Neural progenitor cell (in vitro differentiated cells): ENCODE measurements at regions not wholly inside any gene's neighbourhood (a gene's known extent, or its start where the extent isn't known, plus 50 kb on each side); places are given as distances from the start of the nearest gene placed in this dataset.

Experiments used
- DNase-seq: peaks from one replicate; pipeline ENCODE4 v3.0.0-alpha.2; 2016; ENCODE audit warnings: low spot score
- H2AFZ ChIP-seq: fragments of 200-600 bp; sonication (generic); replicated peaks from 2 replicates; pipeline ENCODE4 v1.6.1; 2016; ENCODE audit warnings: antibody characterized with exemption
- H3F3A ChIP-seq: fragments of 200-600 bp; sonication (generic); 2 replicates; pipeline ENCODE4 v1.6.1; 2016; ENCODE audit warnings: antibody characterized with exemption, low read depth
- H3K27ac ChIP-seq: fragments of 200-600 bp; sonication (generic); 2 replicates; pipeline ENCODE4 v1.5.1; 2016; ENCODE audit warnings: mild to moderate bottlenecking
- H3K27me3 ChIP-seq: fragments of 200-600 bp; sonication (generic); 2 replicates; pipeline ENCODE4 v1.6.1; 2016; ENCODE audit warnings: mild to moderate bottlenecking, moderate library complexity
- H3K36me3 ChIP-seq: fragments of 200-600 bp; sonication (generic); 2 replicates; pipeline ENCODE4 v1.5.1; 2016
- H3K4me1 ChIP-seq: fragments of 200-600 bp; sonication (generic); 2 replicates; pipeline ENCODE4 v1.6.1; 2016; ENCODE audit warnings: mixed run types
- H3K4me2 ChIP-seq: fragments of 200-600 bp; sonication (generic); 2 replicates; pipeline ENCODE4 v1.6.1; 2016
- H3K4me3 ChIP-seq: fragments of 200-600 bp; sonication (generic); 2 replicates; pipeline ENCODE4 v1.5.1; 2016
- H3K79me2 ChIP-seq: fragments of 200-600 bp; sonication (generic); 2 replicates; pipeline ENCODE4 v1.6.1; 2016; ENCODE audit warnings: low read depth
- H3K9ac ChIP-seq: fragments of 200-600 bp; sonication (generic); 2 replicates; pipeline ENCODE4 v1.6.1; 2016
- H3K9me3 ChIP-seq: fragments of 200-600 bp; sonication (generic); 2 replicates; pipeline ENCODE4 v1.5.1; 2016; ENCODE audit warnings: low read depth
- H4K20me1 ChIP-seq: fragments of 200-600 bp; sonication (generic); 2 replicates; pipeline ENCODE4 v1.6.1; 2016; ENCODE audit warnings: low read depth
- H3K27ac Mint-ChIP-seq: 3 replicates; pipeline ENCODE4 v1.8.0; 2021; ENCODE audit warnings: mixed read lengths
- H3K27me3 Mint-ChIP-seq: 2 replicates; pipeline ENCODE4 v1.8.0; 2022; ENCODE audit warnings: low read depth, mild to moderate bottlenecking, inconsistent platforms, moderate library complexity, mixed read lengths; ENCODE audit not compliant: insufficient read depth
- H3K36me3 Mint-ChIP-seq: 3 replicates; pipeline ENCODE4 v1.8.0; 2021; ENCODE audit warnings: mixed read lengths
- H3K4me1 Mint-ChIP-seq: 3 replicates; pipeline ENCODE4 v1.8.0; 2021; ENCODE audit warnings: mixed read lengths
- H3K4me3 Mint-ChIP-seq: 3 replicates; pipeline ENCODE4 v1.8.0; 2021; ENCODE audit warnings: mild to moderate bottlenecking, moderate library complexity, mixed read lengths
- H3K9me3 Mint-ChIP-seq: 3 replicates; pipeline ENCODE4 v1.8.0; 2020; ENCODE audit warnings: mixed read lengths
- CTCF ChIP-seq: fragments of 200-600 bp; sonication (generic); IDR thresholded peaks from 2 replicates; pipeline ENCODE4 v1.5.1; 2017; ENCODE audit warnings: antibody characterized with exemption, mild to moderate bottlenecking
- EZH2 ChIP-seq: fragments of 200-600 bp; sonication (generic); IDR thresholded peaks from 2 replicates; pipeline ENCODE4 v1.6.1; 2017; ENCODE audit warnings: antibody characterized with exemption, mild to moderate bottlenecking, moderate library complexity
- EZH2phosphoT487 ChIP-seq: fragments of 200-600 bp; sonication (generic); IDR thresholded peaks from 2 replicates; pipeline ENCODE4 v1.6.1; 2017; ENCODE audit warnings: antibody characterized with exemption

GRCh38 chr13:22369090-22369489 lies 698.2 kb downstream of the FGF9 start:
- no peak for TF ChIP-seq EZH2
- TF ChIP-seq EZH2phosphoT487: no peak
- TF ChIP-seq CTCF: no peak
- Mint-ChIP-seq H3K9me3 (peaks cover 40% of the 10 kb centered on the region), H3K27me3 (no peaks in the 10 kb centered on the region), H3K36me3 (peaks cover 4% of the 10 kb centered on the region), H3K4me3 (no peak overlapping the region), H3K4me1 (no peaks in the 10 kb centered on the region), H3K27ac (no peak overlapping the region)
- H3K9me3 ChIP-seq: peaks cover 12% of the 10 kb centered on the region
- no peak overlapping the region for H3K4me2 ChIP-seq
- no peaks in the 10 kb centered on the region for H3K27me3 ChIP-seq
- H3K4me1 ChIP-seq: peaks cover 4% of the 10 kb centered on the region
- no peak for DNase-seq
- no peak overlapping the region for H3K27ac ChIP-seq
- H3K79me2 ChIP-seq: no peaks in the 10 kb centered on the region
- no peak overlapping the region for H2AFZ ChIP-seq
- H3K36me3 ChIP-seq: no peaks in the 10 kb centered on the region
- H3K9ac ChIP-seq: no peak overlapping the region
- peaks cover 3% of the 10 kb centered on the region for H3F3A ChIP-seq
- H3K4me3 ChIP-seq: no peak overlapping the region
- H4K20me1 ChIP-seq: no peaks in the 10 kb centered on the region

GRCh38 chr13:22369840-22370239 lies 699.0 kb downstream of the FGF9 start:
- Histone ChIP-seq H3K36me3 (no peaks in the 10 kb centered on the region), H3K9me3 (peaks cover 12% of the 10 kb centered on the region), H2AFZ (no peak overlapping the region), H3K27me3 (no peaks in the 10 kb centered on the region), H3K79me2 (no peaks in the 10 kb centered on the region), H3K9ac (no peak overlapping the region), H3K27ac (no peak overlapping the region), H3K4me3 (no peak overlapping the region), H4K20me1 (no peaks in the 10 kb centered on the region), H3F3A (peaks cover 3% of the 10 kb centered on the region), H3K4me1 (peaks cover 4% of the 10 kb centered on the region), H3K4me2 (no peak overlapping the region)
- TF ChIP-seq EZH2phosphoT487 (no peak), EZH2 (no peak), CTCF (no peak)
- no peaks in the 10 kb centered on the region for H3K4me1 Mint-ChIP-seq
- DNase-seq: no peak
- H3K27ac Mint-ChIP-seq: no peak overlapping the region
- H3K4me3 Mint-ChIP-seq: no peak overlapping the region
- peaks cover 4% of the 10 kb centered on the region for H3K36me3 Mint-ChIP-seq
- peaks cover 36% of the 10 kb centered on the region for H3K9me3 Mint-ChIP-seq
- no peaks in the 10 kb centered on the region for H3K27me3 Mint-ChIP-seq

- no peak overlapping the region for H3K9ac ChIP-seq
- Mint-ChIP-seq H3K4me1 (no peaks in the 10 kb centered on the region), H3K9me3 (peaks cover 30% of the 10 kb centered on the region), H3K27ac (no peak overlapping the region), H3K27me3 (no peaks in the 10 kb centered on the region), H3K36me3 (peaks cover 4% of the 10 kb centered on the region), H3K4me3 (no peak overlapping the region)
- no peak overlapping the region for H2AFZ ChIP-seq
- DNase-seq: no peak
- H3K4me3 ChIP-seq: no peak overlapping the region
- no peaks in the 10 kb centered on the region for H4K20me1 ChIP-seq
- H3K36me3 ChIP-seq: no peaks in the 10 kb centered on the region
- TF ChIP-seq CTCF (no peak), EZH2 (no peak), EZH2phosphoT487 (no peak)
- peaks cover 13% of the 10 kb centered on the region for H3K9me3 ChIP-seq
- no peak overlapping the region for H3K4me2 ChIP-seq
- H3K27ac ChIP-seq: no peak overlapping the region
- H3K27me3 ChIP-seq: no peaks in the 10 kb centered on the region
- H3K4me1 ChIP-seq: peaks cover 4% of the 10 kb centered on the region
- H3F3A ChIP-seq: peaks cover 3% of the 10 kb centered on the region
- no peaks in the 10 kb centered on the region for H3K79me2 ChIP-seq
Measured at GRCh38 chr13:22372261-22372660, 701.4 kb downstream of the FGF9 start.
